Stomach (tissue), 4 donors: ENCODE measurements at regions not wholly inside any gene's neighbourhood (a gene's known extent, or its start where the extent isn't known, plus 50 kb on each side); places are given as distances from the start of the nearest gene placed in this dataset.

Experiments used
- CTCF ChIP-seq, 7 experiments: fragments of 450-650 bp in 4 of 7; fragments of 200-600 bp in 3 of 7; sonication (generic) in 3 of 7; IDR thresholded peaks; one replicate each; pipeline ENCODE4 v1.5.1; 2016 to 2019; ENCODE audit warnings: antibody characterized with exemption in 7 of 7, control low read depth in 2 of 7, mild to moderate bottlenecking in 1 of 7
- POLR2A ChIP-seq, 4 donors: fragments of 450-650 bp; IDR thresholded peaks; one replicate each; pipeline ENCODE4 v1.6.1; 2016; ENCODE audit warnings: antibody characterized with exemption in 4 of 4, control low read depth in 2 of 4, mild to moderate bottlenecking in 1 of 4, moderate library complexity in 1 of 4

GRCh38 chr20:20782231-20782630 is 69.8 kb upstream of the RALGAPA2 start:
- TF ChIP-seq CTCF (IDR thresholded peaks at IDR 0.05) (no peak), POLR2A (IDR thresholded peaks at IDR 0.05) (no peak)
